ENCODE measurements at regions not wholly inside any gene's neighbourhood (a gene's known extent, or its start where the extent isn't known, plus 50 kb on each side); places are given as distances from the start of the nearest gene placed in this dataset.

- Histone ChIP-seq H2BK15ac (ENCODE audit: low read depth, low read length) (no peak overlapping the region), H3K56ac (ENCODE audit: insufficient read length, low read depth, low read length) (no peak overlapping the region), H3K23me2 (ENCODE audit: insufficient read length, low read depth, low read length, poor library complexity, severe bottlenecking) (no peaks in the 10 kb centered on the region), H4K91ac (ENCODE audit: insufficient read length, low read depth, low read length) (no peak overlapping the region), H2AFZ (ENCODE audit: low read length) (no peak overlapping the region), H3K27me3 (ENCODE audit: insufficient read depth, low read length) (no peaks in the 10 kb centered on the region), H2BK120ac (ENCODE audit: low read depth, low read length, poor library complexity, severe bottlenecking) (no peak overlapping the region), H2BK12ac (ENCODE audit: insufficient read length, low read depth, low read length) (no peak overlapping the region), H3K4ac (ENCODE audit: low read depth, low read length) (no peak overlapping the region), H3K27ac (ENCODE audit: insufficient read length, low read depth, low read length) (no peak overlapping the region), H3K14ac (ENCODE audit: insufficient read depth, low read length) (no peak overlapping the region), H3K79me1 (ENCODE audit: insufficient read depth, low read depth, low read length, poor library complexity, severe bottlenecking) (no peaks in the 10 kb centered on the region), H4K5ac (ENCODE audit: insufficient read length, low read depth, low read length) (no peak overlapping the region), H2BK5ac (ENCODE audit: insufficient read length, low read length) (no peak overlapping the region), H2BK20ac (ENCODE audit: low read depth, low read length, poor library complexity, severe bottlenecking) (no peak overlapping the region), H3K9ac (ENCODE audit: extremely low read depth, insufficient read length, low read length) (no peak overlapping the region), H3T11ph (ENCODE audit: low read length) (no peak overlapping the region), H4K8ac (replicated peaks; ENCODE audit: insufficient read length, low read depth, low read length) (no peak overlapping the region), H3K18ac (ENCODE audit: insufficient read length, low read depth, low read length) (no peak overlapping the region), H3K9me3 (ENCODE audit: control insufficient read depth, low read depth, low read length) (no peaks in the 10 kb centered on the region), H3K4me1 (ENCODE audit: insufficient read depth, low read length) (no peaks in the 10 kb centered on the region), H3K79me2 (ENCODE audit: insufficient read depth, low read length) (no peaks in the 10 kb centered on the region), H3K23ac (ENCODE audit: insufficient read length, low read depth, low read length) (no peak overlapping the region), H2AK5ac (ENCODE audit: insufficient read length, low read length) (no peak overlapping the region), H3K4me2 (ENCODE audit: insufficient read depth, insufficient read length, low read length) (no peak overlapping the region), H4K20me1 (ENCODE audit: control insufficient read depth, insufficient read depth, insufficient read length) (no peaks in the 10 kb centered on the region)
- Mint-ChIP-seq H3K4me3 (no peak overlapping the region), H3K36me3 (ENCODE audit: insufficient read depth in 1 of 3, low read depth in 3 of 3) (no peaks in the 10 kb centered on the region), H3K9me3 (no peaks in the 10 kb centered on the region), H3K4me1 (no peaks in the 10 kb centered on the region), H3K27ac (no peak overlapping the region), H3K27me3 (ENCODE audit: low read depth) (no peaks in the 10 kb centered on the region)
- TF ChIP-seq CTCF (conservative IDR thresholded peaks at IDR 0.05) = no peak
- WGBS (ENCODE audit: extremely low coverage, insufficient read length, low lambda C conversion rate) = no CpG with 5 or more reads among the region's 5 CpGs
- no peak for DNase-seq
These were observed 607.8 kb upstream of the ZFP42 start for GRCh38 chr4:187387739-187388138.
